ENCODE measurements at regions not wholly inside any gene's neighbourhood (a gene's known extent, or its start where the extent isn't known, plus 50 kb on each side); places are given as distances from the start of the nearest gene placed in this dataset.

GRCh38 chr1:191528275-191528674 lies 630.0 kb upstream of the RGS18 start:
- Histone ChIP-seq H4K8ac (ENCODE audit: low read length) (no peak overlapping the region), H3K27me3 (ENCODE audit: control insufficient read depth in 1 of 2, insufficient read depth in 1 of 2, low read length in 2 of 2) (no peaks in the 10 kb centered on the region), H2AK5ac (ENCODE audit: low read length, severe bottlenecking) (no peak overlapping the region), H3K4me3 (ENCODE audit: insufficient read depth in 1 of 2, low read depth in 1 of 2, low read length in 2 of 2) (no peak overlapping the region), H3K9ac (ENCODE audit: low read length) (no peak overlapping the region), H2BK12ac (ENCODE audit: low read length in 2 of 2) (no peak overlapping the region), H3K4me2 (ENCODE audit: low read length, poor library complexity, severe bottlenecking) (no peak overlapping the region), H4K91ac (ENCODE audit: low read length) (no peak overlapping the region), H3K79me1 (replicated peaks; ENCODE audit: low read length, poor library complexity, severe bottlenecking) (no peaks in the 10 kb centered on the region), H2BK120ac (ENCODE audit: low read depth, low read length) (no peak overlapping the region), H3K14ac (ENCODE audit: low read length in 2 of 2) (no peak overlapping the region), H3K4ac (ENCODE audit: low read depth in 1 of 2, low read length in 2 of 2) (no peak overlapping the region), H2BK15ac (ENCODE audit: low read depth, poor library complexity, severe bottlenecking) (no peak overlapping the region), H3K36me3 (ENCODE audit: control insufficient read depth in 1 of 2, insufficient read depth in 2 of 2, low read depth in 1 of 2, low read length in 2 of 2) (no peaks in the 10 kb centered on the region), H3K18ac (ENCODE audit: low read depth in 1 of 2, low read length in 2 of 2) (no peak overlapping the region), H2AFZ (ENCODE audit: low read depth, low read length) (no peak overlapping the region), H3K27ac (ENCODE audit: low read length, poor library complexity, severe bottlenecking) (no peak overlapping the region), H3K4me1 (ENCODE audit: control insufficient read depth, insufficient read depth, low read depth, low read length) (no peaks in the 10 kb centered on the region), H3K23ac (ENCODE audit: low read length in 2 of 2) (no peak overlapping the region), H3K9me3 (ENCODE audit: control insufficient read depth, low read length) (no peaks in the 10 kb centered on the region), H2BK5ac (ENCODE audit: low read depth, low read length, poor library complexity, severe bottlenecking) (no peak overlapping the region)
- WGBS, result 77% methylated on average over 5 of the region's 6 CpGs
- DNase-seq, result no peak

GRCh38 chr1:191530928-191531327 lies 627.3 kb upstream of the RGS18 start:
- H3K27ac ChIP-seq (ENCODE audit: low read length, poor library complexity, severe bottlenecking), result no peak overlapping the region
- no peak overlapping the region for H4K91ac ChIP-seq (ENCODE audit: low read length)
- no peak for DNase-seq
- H3K4me3 ChIP-seq (ENCODE audit: insufficient read depth in 1 of 2, low read depth in 1 of 2, low read length in 2 of 2), result no peak overlapping the region
- H3K23ac ChIP-seq (ENCODE audit: low read length in 2 of 2), result no peak overlapping the region
- H3K14ac ChIP-seq (ENCODE audit: low read length in 2 of 2), result no peak overlapping the region
- no peaks in the 10 kb centered on the region for H3K36me3 ChIP-seq (ENCODE audit: control insufficient read depth in 1 of 2, insufficient read depth in 2 of 2, low read depth in 1 of 2, low read length in 2 of 2)
- H3K79me1 ChIP-seq (replicated peaks; ENCODE audit: low read length, poor library complexity, severe bottlenecking), result no peaks in the 10 kb centered on the region
- H3K18ac ChIP-seq (ENCODE audit: low read depth in 1 of 2, low read length in 2 of 2), result no peak overlapping the region
- H3K4me2 ChIP-seq (ENCODE audit: low read length, poor library complexity, severe bottlenecking), result no peak overlapping the region
- no peak overlapping the region for H2BK5ac ChIP-seq (ENCODE audit: low read depth, low read length, poor library complexity, severe bottlenecking)
- no peaks in the 10 kb centered on the region for H3K27me3 ChIP-seq (ENCODE audit: control insufficient read depth in 1 of 2, insufficient read depth in 1 of 2, low read length in 2 of 2)
- H2AFZ ChIP-seq (ENCODE audit: low read depth, low read length), result no peak overlapping the region
- H3K4ac ChIP-seq (ENCODE audit: low read depth in 1 of 2, low read length in 2 of 2), result no peak overlapping the region
- H3K9me3 ChIP-seq (ENCODE audit: control insufficient read depth, low read length), result no peaks in the 10 kb centered on the region
- no peak overlapping the region for H2BK120ac ChIP-seq (ENCODE audit: low read depth, low read length)
- H3K4me1 ChIP-seq (ENCODE audit: control insufficient read depth, insufficient read depth, low read depth, low read length), result no peaks in the 10 kb centered on the region
- H2BK12ac ChIP-seq (ENCODE audit: low read length in 2 of 2), result no peak overlapping the region
- H2BK15ac ChIP-seq (ENCODE audit: low read depth, poor library complexity, severe bottlenecking), result no peak overlapping the region
- no peak overlapping the region for H2AK5ac ChIP-seq (ENCODE audit: low read length, severe bottlenecking)
- no peak overlapping the region for H4K8ac ChIP-seq (ENCODE audit: low read length)
- no peak overlapping the region for H3K9ac ChIP-seq (ENCODE audit: low read length)

GRCh38 chr1:191533254-191533653 lies 625.0 kb upstream of the RGS18 start:
- H3K9ac ChIP-seq (ENCODE audit: low read length), result no peak overlapping the region
- no peak overlapping the region for H3K4me3 ChIP-seq (ENCODE audit: insufficient read depth in 1 of 2, low read depth in 1 of 2, low read length in 2 of 2)
- H3K27ac ChIP-seq (ENCODE audit: low read length, poor library complexity, severe bottlenecking), result no peak overlapping the region
- H2BK15ac ChIP-seq (ENCODE audit: low read depth, poor library complexity, severe bottlenecking), result no peak overlapping the region
- H2AK5ac ChIP-seq (ENCODE audit: low read length, severe bottlenecking), result no peak overlapping the region
- H2AFZ ChIP-seq (ENCODE audit: low read depth, low read length), result no peak overlapping the region
- H4K8ac ChIP-seq (ENCODE audit: low read length), result no peak overlapping the region
- no peak overlapping the region for H3K4me2 ChIP-seq (ENCODE audit: low read length, poor library complexity, severe bottlenecking)
- H3K9me3 ChIP-seq (ENCODE audit: control insufficient read depth, low read length), result peaks cover 16% of the 10 kb centered on the region
- H3K4ac ChIP-seq (ENCODE audit: low read depth in 1 of 2, low read length in 2 of 2), result no peak overlapping the region
- no peak overlapping the region for H2BK120ac ChIP-seq (ENCODE audit: low read depth, low read length)
- H3K79me1 ChIP-seq (replicated peaks; ENCODE audit: low read length, poor library complexity, severe bottlenecking), result no peaks in the 10 kb centered on the region
- no peak overlapping the region for H2BK5ac ChIP-seq (ENCODE audit: low read depth, low read length, poor library complexity, severe bottlenecking)
- 76% methylated on average over 5 of the region's 5 CpGs for WGBS
- H3K4me1 ChIP-seq (ENCODE audit: control insufficient read depth, insufficient read depth, low read depth, low read length), result no peaks in the 10 kb centered on the region
- H4K91ac ChIP-seq (ENCODE audit: low read length), result no peak overlapping the region
- no peaks in the 10 kb centered on the region for H3K36me3 ChIP-seq (ENCODE audit: control insufficient read depth in 1 of 2, insufficient read depth in 2 of 2, low read depth in 1 of 2, low read length in 2 of 2)
- no peak overlapping the region for H3K18ac ChIP-seq (ENCODE audit: low read depth in 1 of 2, low read length in 2 of 2)
- no peak for DNase-seq
- no peaks in the 10 kb centered on the region for H3K27me3 ChIP-seq (ENCODE audit: control insufficient read depth in 1 of 2, insufficient read depth in 1 of 2, low read length in 2 of 2)
- H3K14ac ChIP-seq (ENCODE audit: low read length in 2 of 2), result no peak overlapping the region
- no peak overlapping the region for H2BK12ac ChIP-seq (ENCODE audit: low read length in 2 of 2)
- no peak overlapping the region for H3K23ac ChIP-seq (ENCODE audit: low read length in 2 of 2)

- Histone ChIP-seq H3K23ac (ENCODE audit: low read length in 2 of 2) (no peak overlapping the region), H2BK15ac (ENCODE audit: low read depth, poor library complexity, severe bottlenecking) (no peak overlapping the region), H2BK5ac (ENCODE audit: low read depth, low read length, poor library complexity, severe bottlenecking) (no peak overlapping the region), H3K4me2 (ENCODE audit: low read length, poor library complexity, severe bottlenecking) (no peak overlapping the region), H4K91ac (ENCODE audit: low read length) (no peak overlapping the region), H3K9ac (ENCODE audit: low read length) (no peak overlapping the region), H3K79me1 (replicated peaks; ENCODE audit: low read length, poor library complexity, severe bottlenecking) (no peaks in the 10 kb centered on the region), H2BK120ac (ENCODE audit: low read depth, low read length) (no peak overlapping the region), H2AFZ (ENCODE audit: low read depth, low read length) (no peak overlapping the region), H3K36me3 (ENCODE audit: control insufficient read depth in 1 of 2, insufficient read depth in 2 of 2, low read depth in 1 of 2, low read length in 2 of 2) (no peaks in the 10 kb centered on the region), H2BK12ac (ENCODE audit: low read length in 2 of 2) (no peak overlapping the region), H4K8ac (ENCODE audit: low read length) (no peak overlapping the region), H2AK5ac (ENCODE audit: low read length, severe bottlenecking) (no peak overlapping the region), H3K27me3 (ENCODE audit: control insufficient read depth in 1 of 2, insufficient read depth in 1 of 2, low read length in 2 of 2) (no peaks in the 10 kb centered on the region), H3K27ac (ENCODE audit: low read length, poor library complexity, severe bottlenecking) (no peak overlapping the region), H3K4me3 (ENCODE audit: insufficient read depth in 1 of 2, low read depth in 1 of 2, low read length in 2 of 2) (no peak overlapping the region), H3K4me1 (ENCODE audit: control insufficient read depth, insufficient read depth, low read depth, low read length) (no peaks in the 10 kb centered on the region), H3K9me3 (ENCODE audit: control insufficient read depth, low read length) (peaks cover 16% of the 10 kb centered on the region), H3K4ac (ENCODE audit: low read depth in 1 of 2, low read length in 2 of 2) (no peak overlapping the region), H3K14ac (ENCODE audit: low read length in 2 of 2) (no peak overlapping the region), H3K18ac (ENCODE audit: low read depth in 1 of 2, low read length in 2 of 2) (no peak overlapping the region)
- no peak for DNase-seq
- WGBS, result 79% methylated on average over 2 of the region's 2 CpGs
Measured at GRCh38 chr1:191536791-191537429, 621.4 kb upstream of the RGS18 start.

All from mesenchymal stem cell (in vitro differentiated cells and primary cell).